SK-N-SH treated with all-trans-retinoic acid at 6 μM for 48 hours (cell line): ENCODE measurements at regions not wholly inside any gene's neighbourhood (a gene's known extent, or its start where the extent isn't known, plus 50 kb on each side); places are given as distances from the start of the nearest gene placed in this dataset.

Experiments
- ATAC-seq: fragments of 200-7000 bp; cut with Tn5 transposase; 3 replicates; pipeline ENCODE4 v1.9.1; 2020; ENCODE audit warnings: mild to moderate bottlenecking, moderate library complexity
- ARNTL ChIP-seq: fragments of 450-650 bp; formaldehyde crosslinking; IDR thresholded peaks from 2 replicates; pipeline ENCODE4 v1.5.0; 2020; ENCODE audit warnings: low read depth, mild to moderate bottlenecking, moderate library complexity, borderline replicate concordance
- CSDC2 ChIP-seq: fragments of 250-450 bp; sonication (Bioruptor Pico); IDR thresholded peaks from 2 replicates; pipeline ENCODE4 v1.5.0; 2020; ENCODE audit warnings: mild to moderate bottlenecking, moderate library complexity
- ESRRG ChIP-seq: fragments of 250-450 bp; sonication (Bioruptor Pico); IDR thresholded peaks from 2 replicates; pipeline ENCODE4 v1.6.1; 2021; ENCODE audit warnings: mild to moderate bottlenecking
- GLIS3 ChIP-seq: fragments of 250-450 bp; sonication (Bioruptor Pico); IDR thresholded peaks from 2 replicates; pipeline ENCODE4 v1.5.0; 2020; ENCODE audit warnings: mild to moderate bottlenecking, moderate library complexity
- ISL1 ChIP-seq: fragments of 250-450 bp; sonication (Bioruptor Pico); IDR thresholded peaks from 2 replicates; pipeline ENCODE4 v2.1.2; 2022; ENCODE audit warnings: mild to moderate bottlenecking, moderate library complexity
- OSR1 ChIP-seq: fragments of 250-450 bp; sonication (Bioruptor Pico); IDR thresholded peaks from 2 replicates; pipeline ENCODE4 v1.8.0; 2022; ENCODE audit warnings: moderate library complexity, mild to moderate bottlenecking, inconsistent platforms
- PATZ1 ChIP-seq: fragments of 250-450 bp; sonication (Bioruptor Pico); IDR thresholded peaks from 2 replicates; pipeline ENCODE4 v1.8.0; 2020; ENCODE audit warnings: mild to moderate bottlenecking, moderate library complexity, borderline replicate concordance
- POU6F1 ChIP-seq: fragments of 250-450 bp; sonication (Bioruptor Pico); IDR thresholded peaks from 2 replicates; pipeline ENCODE4 v1.8.0; 2021; ENCODE audit warnings: low read depth, mild to moderate bottlenecking, moderate library complexity, borderline replicate concordance
- PPARA ChIP-seq: fragments of 250-450 bp; sonication (Bioruptor Pico); IDR thresholded peaks from 2 replicates; pipeline ENCODE4 v1.5.0; 2020; ENCODE audit warnings: mild to moderate bottlenecking, borderline replicate concordance
- RARB ChIP-seq: fragments of 250-450 bp; sonication (Bioruptor Pico); IDR thresholded peaks from 2 replicates; pipeline ENCODE4 v1.8.0; 2021; ENCODE audit warnings: mild to moderate bottlenecking, moderate library complexity
- SNAI2 ChIP-seq: fragments of 250-450 bp; sonication (Bioruptor Pico); IDR thresholded peaks from 2 replicates; pipeline ENCODE4 v1.5.0; 2020; ENCODE audit warnings: mild to moderate bottlenecking, moderate library complexity
- TCF4 ChIP-seq: fragments of 250-450 bp; sonication (Bioruptor Pico); IDR thresholded peaks from 2 replicates; pipeline ENCODE4 v1.8.0; 2021; ENCODE audit warnings: mild to moderate bottlenecking, moderate library complexity, borderline replicate concordance
- TOX ChIP-seq: fragments of 250-450 bp; sonication (Bioruptor Pico); IDR thresholded peaks from 2 replicates; pipeline ENCODE4 v1.8.0; 2021; ENCODE audit warnings: mild to moderate bottlenecking, moderate library complexity, borderline replicate concordance
- ZC3H10 ChIP-seq: fragments of 250-450 bp; sonication (Bioruptor Pico); IDR thresholded peaks from 2 replicates; pipeline ENCODE4 v1.5.1; 2021; ENCODE audit warnings: mild to moderate bottlenecking, moderate library complexity
- ZFP3 ChIP-seq: fragments of 250-450 bp; sonication (Bioruptor Pico); IDR thresholded peaks from 2 replicates; pipeline ENCODE4 v1.5.0; 2020; ENCODE audit warnings: mild to moderate bottlenecking, moderate library complexity
- ZFP30 ChIP-seq: fragments of 450-650 bp; formaldehyde crosslinking; IDR thresholded peaks from 2 replicates; pipeline ENCODE4 v1.5.0; 2022; ENCODE audit warnings: mild to moderate bottlenecking, moderate library complexity
- ZNF70 ChIP-seq: fragments of 450-650 bp; formaldehyde crosslinking; IDR thresholded peaks from 2 replicates; pipeline ENCODE4 v1.5.0; 2020; ENCODE audit warnings: mild to moderate bottlenecking, moderate library complexity
- ZNF8 ChIP-seq: fragments of 450-650 bp; formaldehyde crosslinking; IDR thresholded peaks from 2 replicates; pipeline ENCODE4 v1.5.0; 2020; ENCODE audit warnings: mild to moderate bottlenecking, moderate library complexity
- TF ChIP-seq, protein P1 (sequence below): fragments of 250-450 bp; sonication (Bioruptor Pico); IDR thresholded peaks from 2 replicates; pipeline ENCODE4 v1.5.1; 2021; ENCODE audit warnings: mild to moderate bottlenecking, moderate library complexity
- TF ChIP-seq, protein P2 (sequence below): fragments of 250-450 bp; sonication (Bioruptor Pico); IDR thresholded peaks from 2 replicates; pipeline ENCODE4 v1.5.0; 2020; ENCODE audit warnings: mild to moderate bottlenecking, moderate library complexity
- TF ChIP-seq, protein P3 (sequence below): fragments of 250-450 bp; sonication (Bioruptor Pico); IDR thresholded peaks from 2 replicates; pipeline ENCODE4 v1.5.1; 2020; ENCODE audit warnings: low read depth, mild to moderate bottlenecking, moderate library complexity

GRCh38 chr13:29959086-29959485 is 108.7 kb upstream of the UBL3 start:
- TF ChIP-seq ESRRG, result no peak
- TF ChIP-seq ISL1 (CRISPR knock-in tag), result no peak
- TF ChIP-seq ZC3H10 (CRISPR knock-in tag), result no peak
- no peak for TF ChIP-seq ZFP3
- TF ChIP-seq PPARA, result no peak
- no peak for TF ChIP-seq RARB
- TF ChIP-seq OSR1 (CRISPR knock-in tag), result no peak
- no peak for TF ChIP-seq TOX (CRISPR knock-in tag)
- TF ChIP-seq, protein P1, sequence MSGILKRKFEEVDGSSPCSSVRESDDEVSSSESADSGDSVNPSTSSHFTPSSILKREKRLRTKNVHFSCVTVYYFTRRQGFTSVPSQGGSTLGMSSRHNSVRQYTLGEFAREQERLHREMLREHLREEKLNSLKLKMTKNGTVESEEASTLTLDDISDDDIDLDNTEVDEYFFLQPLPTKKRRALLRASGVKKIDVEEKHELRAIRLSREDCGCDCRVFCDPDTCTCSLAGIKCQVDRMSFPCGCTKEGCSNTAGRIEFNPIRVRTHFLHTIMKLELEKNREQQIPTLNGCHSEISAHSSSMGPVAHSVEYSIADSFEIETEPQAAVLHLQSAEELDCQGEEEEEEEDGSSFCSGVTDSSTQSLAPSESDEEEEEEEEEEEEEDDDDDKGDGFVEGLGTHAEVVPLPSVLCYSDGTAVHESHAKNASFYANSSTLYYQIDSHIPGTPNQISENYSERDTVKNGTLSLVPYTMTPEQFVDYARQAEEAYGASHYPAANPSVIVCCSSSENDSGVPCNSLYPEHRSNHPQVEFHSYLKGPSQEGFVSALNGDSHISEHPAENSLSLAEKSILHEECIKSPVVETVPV (CRISPR knock-in tag), result no peak
- TF ChIP-seq ZNF8 (CRISPR knock-in tag), result no peak
- no peak for TF ChIP-seq ARNTL
- no peak for TF ChIP-seq ZNF70
- no peak for TF ChIP-seq SNAI2
- no peak for TF ChIP-seq TCF4
- TF ChIP-seq GLIS3 (CRISPR knock-in tag), result no peak
- no peak for TF ChIP-seq CSDC2
- TF ChIP-seq, protein P2, sequence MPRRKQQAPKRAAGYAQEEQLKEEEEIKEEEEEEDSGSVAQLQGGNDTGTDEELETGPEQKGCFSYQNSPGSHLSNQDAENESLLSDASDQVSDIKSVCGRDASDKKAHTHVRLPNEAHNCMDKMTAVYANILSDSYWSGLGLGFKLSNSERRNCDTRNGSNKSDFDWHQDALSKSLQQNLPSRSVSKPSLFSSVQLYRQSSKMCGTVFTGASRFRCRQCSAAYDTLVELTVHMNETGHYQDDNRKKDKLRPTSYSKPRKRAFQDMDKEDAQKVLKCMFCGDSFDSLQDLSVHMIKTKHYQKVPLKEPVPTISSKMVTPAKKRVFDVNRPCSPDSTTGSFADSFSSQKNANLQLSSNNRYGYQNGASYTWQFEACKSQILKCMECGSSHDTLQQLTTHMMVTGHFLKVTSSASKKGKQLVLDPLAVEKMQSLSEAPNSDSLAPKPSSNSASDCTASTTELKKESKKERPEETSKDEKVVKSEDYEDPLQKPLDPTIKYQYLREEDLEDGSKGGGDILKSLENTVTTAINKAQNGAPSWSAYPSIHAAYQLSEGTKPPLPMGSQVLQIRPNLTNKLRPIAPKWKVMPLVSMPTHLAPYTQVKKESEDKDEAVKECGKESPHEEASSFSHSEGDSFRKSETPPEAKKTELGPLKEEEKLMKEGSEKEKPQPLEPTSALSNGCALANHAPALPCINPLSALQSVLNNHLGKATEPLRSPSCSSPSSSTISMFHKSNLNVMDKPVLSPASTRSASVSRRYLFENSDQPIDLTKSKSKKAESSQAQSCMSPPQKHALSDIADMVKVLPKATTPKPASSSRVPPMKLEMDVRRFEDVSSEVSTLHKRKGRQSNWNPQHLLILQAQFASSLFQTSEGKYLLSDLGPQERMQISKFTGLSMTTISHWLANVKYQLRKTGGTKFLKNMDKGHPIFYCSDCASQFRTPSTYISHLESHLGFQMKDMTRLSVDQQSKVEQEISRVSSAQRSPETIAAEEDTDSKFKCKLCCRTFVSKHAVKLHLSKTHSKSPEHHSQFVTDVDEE (CRISPR knock-in tag), result no peak
- TF ChIP-seq ZFP30 (CRISPR knock-in tag), result no peak
- TF ChIP-seq, protein P3, sequence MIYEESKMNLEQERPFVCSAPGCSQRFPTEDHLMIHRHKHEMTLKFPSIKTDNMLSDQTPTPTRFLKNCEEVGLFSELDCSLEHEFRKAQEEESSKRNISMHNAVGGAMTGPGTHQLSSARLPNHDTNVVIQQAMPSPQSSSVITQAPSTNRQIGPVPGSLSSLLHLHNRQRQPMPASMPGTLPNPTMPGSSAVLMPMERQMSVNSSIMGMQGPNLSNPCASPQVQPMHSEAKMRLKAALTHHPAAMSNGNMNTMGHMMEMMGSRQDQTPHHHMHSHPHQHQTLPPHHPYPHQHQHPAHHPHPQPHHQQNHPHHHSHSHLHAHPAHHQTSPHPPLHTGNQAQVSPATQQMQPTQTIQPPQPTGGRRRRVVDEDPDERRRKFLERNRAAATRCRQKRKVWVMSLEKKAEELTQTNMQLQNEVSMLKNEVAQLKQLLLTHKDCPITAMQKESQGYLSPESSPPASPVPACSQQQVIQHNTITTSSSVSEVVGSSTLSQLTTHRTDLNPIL (CRISPR knock-in tag), result no peak
- ATAC-seq, result no peak

DNA sequence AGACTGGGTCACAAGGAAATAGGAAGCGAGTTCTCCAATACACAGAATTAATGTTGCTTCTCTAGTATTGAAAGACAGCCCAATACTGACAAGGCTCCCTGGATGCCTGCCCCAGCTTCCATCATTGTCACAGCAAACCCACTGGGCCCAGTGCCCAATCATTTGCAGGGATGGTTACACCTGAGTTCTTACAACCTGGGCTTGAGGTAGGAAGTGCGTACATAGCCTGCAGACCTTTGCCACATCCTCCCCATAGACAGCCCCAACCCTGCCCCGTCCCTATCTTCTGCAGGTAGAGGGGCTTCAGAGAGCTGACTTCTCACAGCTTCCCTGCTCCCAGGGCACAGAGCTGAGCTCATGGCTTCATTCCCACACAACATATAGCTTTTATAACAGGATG is 108.1 kb upstream of the UBL3 start:
- TF ChIP-seq PPARA, result no peak
- TF ChIP-seq CSDC2, result no peak
- TF ChIP-seq TOX (CRISPR knock-in tag), result no peak
- TF ChIP-seq OSR1 (CRISPR knock-in tag), result no peak
- no peak for TF ChIP-seq ISL1 (CRISPR knock-in tag)
- no peak for ATAC-seq

DNA sequence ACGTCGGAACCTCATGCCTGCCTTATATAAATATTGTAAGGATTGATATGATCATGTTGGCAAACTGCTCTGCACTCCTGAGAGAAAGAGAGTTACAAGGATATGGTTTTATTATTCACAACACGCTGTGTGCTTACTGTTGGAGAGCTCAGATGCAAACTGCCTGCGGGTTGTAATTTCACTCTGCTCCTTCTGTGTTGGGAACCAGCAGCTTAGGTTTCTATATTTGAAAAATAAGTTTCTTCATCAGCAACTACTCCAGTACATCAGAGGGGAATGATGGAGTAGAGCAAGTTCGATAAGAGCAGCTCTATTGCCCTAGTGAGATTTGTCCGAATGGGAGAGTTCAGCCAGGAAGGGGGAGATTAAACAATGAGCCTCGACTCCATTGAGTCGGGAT is 106.9 kb upstream of the UBL3 start:
- no peak for ATAC-seq
- TF ChIP-seq, protein P3 (CRISPR knock-in tag), result no peak
- TF ChIP-seq ISL1 (CRISPR knock-in tag) (no peak), SNAI2 (no peak), TOX (CRISPR knock-in tag) (no peak), ZC3H10 (CRISPR knock-in tag) (no peak), RARB (no peak), ESRRG (no peak)
- TF ChIP-seq, all 23 proteins: peak for 0

DNA sequence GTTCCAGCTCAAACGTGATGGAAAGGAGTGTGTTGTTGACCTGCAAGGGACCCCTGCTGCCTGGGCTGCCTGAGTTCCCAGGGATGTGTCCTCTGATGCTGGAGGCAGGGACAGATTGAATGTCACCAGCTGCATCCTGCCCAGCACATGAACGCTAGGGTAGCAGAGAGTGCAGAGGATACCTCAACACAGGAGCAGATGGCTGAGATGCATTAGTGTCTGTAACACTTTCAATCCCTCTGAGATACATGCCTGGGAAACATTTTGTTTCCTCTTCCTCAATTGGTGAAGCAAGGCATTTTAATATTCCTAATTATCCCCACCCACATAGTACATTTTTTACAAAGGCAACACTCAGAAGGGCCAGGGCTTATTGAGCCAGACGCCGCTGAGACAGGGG is 106.4 kb upstream of the UBL3 start:
- no peak; the same call in 2 of the 3 replicates for ATAC-seq
- TF ChIP-seq TCF4 (no peak), RARB (no peak), POU6F1 (CRISPR knock-in tag) (no peak), PATZ1 (CRISPR knock-in tag) (no peak), SNAI2 (no peak), ZFP3 (no peak)
